T-helper 2 cell treated with Interferon-gamma antibody and Interleukin-4, amounts not matched to agents 100 ng/mL and 5 ng/mL, for 36 hours (primary cell): ENCODE measurements at regions not wholly inside any gene's neighbourhood (a gene's known extent, or its start where the extent isn't known, plus 50 kb on each side); places are given as distances from the start of the nearest gene placed in this dataset.
"Not testable (repeated sequence)": the region's sequence is repeated elsewhere in the genome, so short reads cannot be mapped to it uniquely, and the experiment has no call there.

Experiments used
- intact Hi-C: fragments of 100-400 bp; cut with micrococcal nuclease; formaldehyde crosslinking; loops from one replicate; pipeline ENCODE4 v1.15.1; 2023

DNA sequence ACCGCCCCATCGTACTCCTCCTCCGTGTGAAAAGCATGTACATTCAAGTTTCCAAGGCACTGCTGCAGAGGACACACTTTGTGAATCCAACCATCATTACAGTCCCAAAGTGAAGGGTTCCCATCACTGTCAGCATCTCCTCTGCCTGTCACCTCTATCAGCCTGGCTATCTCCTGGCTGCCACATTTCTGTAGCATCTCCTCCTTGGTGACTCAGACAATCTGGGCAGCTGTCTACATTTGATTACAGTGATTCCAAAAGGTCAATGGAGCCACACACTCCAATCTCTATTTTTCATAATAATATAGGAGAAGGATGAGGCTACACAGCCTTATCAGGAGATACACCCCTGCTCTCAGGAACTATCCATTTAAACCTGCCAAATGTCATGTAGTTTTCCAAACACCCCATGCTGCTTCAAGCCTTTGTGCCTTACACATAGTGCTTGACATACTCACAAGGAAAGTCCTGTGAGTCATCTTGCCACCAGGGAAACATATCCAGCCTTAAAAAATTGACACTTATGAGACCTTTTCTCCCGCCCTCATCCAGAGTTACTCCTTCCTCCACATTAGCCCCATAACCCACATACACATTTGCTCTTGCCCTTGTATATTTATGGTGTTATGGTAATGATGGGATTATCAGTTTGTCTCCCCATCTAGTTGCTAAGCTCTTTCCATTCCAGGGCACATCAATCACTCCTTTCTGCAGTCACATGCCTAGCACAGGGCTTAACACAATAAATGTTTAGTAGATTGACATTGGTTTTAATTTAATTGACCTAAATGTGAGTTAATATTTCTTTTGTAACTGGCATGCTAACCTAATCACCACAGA is 250.1 kb upstream of the CDH5 start:
- intact Hi-C loops: no loop called here

DNA sequence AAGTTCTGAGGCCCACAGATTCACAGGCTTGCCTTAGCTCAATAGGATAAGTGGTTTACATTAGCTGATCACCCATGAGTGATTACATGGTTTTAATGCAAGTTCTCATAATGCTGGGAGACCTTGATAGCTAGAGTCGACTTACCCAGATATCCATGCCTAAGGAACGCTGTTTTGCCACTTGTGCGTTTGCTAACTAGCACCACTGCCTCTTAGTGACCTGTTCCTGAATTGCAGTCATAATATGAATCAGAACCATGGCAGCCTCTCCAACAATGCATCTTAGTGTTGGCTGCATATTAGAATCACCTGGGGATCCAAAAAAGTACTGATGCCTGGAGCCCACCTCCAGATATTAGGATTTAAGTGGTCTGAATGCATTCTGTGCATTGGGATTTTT is 251.1 kb upstream of the CDH5 start:
- intact Hi-C loops: no loop called here

DNA sequence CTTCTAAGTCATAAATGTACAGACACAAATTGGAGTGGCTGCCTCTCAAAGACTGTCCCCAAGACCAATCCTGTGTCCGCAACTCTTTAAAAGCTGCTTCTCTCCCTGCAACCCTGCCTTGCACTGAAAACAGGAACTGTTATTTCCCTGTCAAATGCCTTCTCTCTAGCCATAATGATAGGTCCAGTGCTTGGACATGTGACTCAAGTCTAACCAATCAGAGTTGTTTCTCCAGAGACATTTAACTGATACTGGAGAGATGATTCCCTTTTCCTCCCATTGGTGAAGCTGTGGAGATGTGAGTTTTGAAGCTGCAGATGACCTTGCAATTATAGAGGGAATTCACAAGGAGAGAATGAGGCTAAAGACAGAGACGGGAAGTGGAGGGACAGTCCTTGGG is 253.3 kb upstream of the CDH5 start:
- intact Hi-C loops: no loop called here

DNA sequence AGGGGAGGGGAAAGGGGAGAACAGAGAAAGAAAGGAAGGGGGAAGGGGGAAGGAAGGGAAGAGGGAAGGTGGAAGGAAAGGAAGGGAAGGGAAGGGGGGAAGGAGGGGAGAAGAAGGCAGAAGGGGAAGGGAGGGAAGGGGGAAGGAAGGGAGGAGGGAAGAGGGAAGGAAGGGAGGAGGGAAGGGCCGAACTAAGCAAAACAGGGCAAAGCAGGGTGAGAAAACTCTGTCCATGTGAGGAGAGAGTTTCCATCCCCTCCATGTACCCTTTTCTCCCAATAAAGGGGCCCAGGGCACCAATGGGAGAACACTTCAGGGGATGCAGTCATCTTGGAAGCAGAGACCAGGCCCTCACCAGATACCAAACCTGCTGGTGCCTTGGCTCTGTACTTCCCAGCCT is 256.8 kb upstream of the CDH5 start:
- intact Hi-C loops: no loop called here

DNA sequence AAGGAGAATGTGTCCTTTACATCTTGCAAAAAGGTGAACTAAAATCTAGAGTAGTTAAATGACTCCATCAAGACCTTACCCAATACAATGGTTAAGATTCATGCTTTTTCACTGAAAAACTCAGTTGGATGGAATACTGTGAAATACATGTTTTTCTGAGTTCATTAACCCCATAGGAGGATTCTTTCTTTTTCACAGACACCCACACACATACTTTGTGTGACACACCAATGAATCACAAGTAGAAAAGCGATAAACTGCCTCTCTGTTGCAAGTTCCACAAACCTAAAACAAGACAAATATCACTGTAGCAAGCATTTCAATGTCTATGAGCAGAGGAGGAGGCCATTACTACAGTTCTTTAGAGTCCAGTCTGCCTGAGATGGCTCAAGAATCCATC is 258.8 kb upstream of the CDH5 start:
- intact Hi-C loops: no loop called here

DNA sequence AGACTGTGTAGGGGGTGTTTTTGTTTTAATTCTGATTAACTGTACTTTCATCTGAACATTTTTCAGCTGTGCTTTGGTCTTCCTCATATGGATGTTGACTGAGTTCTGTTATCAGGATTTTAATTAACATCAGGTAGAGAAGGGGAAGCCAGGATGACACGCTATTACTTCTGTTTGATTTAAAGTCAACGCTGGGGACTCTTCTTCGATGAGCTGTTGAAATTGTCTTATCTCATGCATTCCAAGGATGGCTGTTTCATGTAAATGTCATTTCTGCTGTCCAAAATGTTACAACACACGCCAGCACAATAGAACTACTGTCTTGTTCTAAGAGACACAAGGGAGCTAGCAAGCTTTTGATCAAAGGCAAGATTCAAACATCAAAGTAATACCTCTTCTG is 263.3 kb upstream of the CDH5 start:
- intact Hi-C loops: no loop called here

DNA sequence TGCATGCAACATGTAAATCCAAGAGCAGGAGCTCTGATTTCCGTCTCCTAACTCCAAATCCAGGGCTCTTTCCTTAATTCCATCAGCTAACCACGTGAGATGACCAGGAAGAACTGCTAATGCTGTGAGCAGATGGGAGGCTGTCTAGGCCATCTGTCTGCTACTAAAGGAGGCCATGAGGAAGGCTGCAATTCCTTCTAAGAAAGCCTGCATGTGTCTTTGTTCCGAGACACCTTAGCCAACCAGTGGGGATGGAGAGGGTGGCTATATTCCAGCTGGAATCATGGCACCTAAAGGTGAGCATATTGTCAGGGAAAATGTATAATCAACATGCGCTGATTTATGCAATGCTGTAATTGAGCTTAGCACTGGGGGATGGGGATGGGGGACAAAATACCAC is 267.2 kb upstream of the CDH5 start:
- intact Hi-C loops: no loop called here

DNA sequence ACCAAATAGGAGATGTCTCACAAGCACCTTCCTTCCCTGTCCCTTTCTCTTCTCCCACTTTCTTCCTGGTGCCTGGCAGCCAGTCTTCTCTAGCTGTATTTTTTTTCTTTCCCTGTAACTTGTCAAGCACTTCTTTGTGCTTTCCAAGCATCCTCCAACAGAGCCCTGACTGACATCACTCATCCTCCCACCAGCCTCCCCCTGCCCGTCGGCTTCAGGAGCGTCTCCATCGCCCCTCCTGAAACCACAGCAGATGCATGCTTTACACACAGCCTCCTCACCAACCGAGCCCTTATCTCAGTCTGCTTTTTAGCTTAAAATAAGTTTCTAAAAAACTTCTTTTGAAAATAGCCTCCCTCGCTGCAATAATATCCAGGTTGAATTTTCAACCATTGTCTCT is 268.7 kb upstream of the CDH5 start:
- intact Hi-C loops: no loop called here

DNA sequence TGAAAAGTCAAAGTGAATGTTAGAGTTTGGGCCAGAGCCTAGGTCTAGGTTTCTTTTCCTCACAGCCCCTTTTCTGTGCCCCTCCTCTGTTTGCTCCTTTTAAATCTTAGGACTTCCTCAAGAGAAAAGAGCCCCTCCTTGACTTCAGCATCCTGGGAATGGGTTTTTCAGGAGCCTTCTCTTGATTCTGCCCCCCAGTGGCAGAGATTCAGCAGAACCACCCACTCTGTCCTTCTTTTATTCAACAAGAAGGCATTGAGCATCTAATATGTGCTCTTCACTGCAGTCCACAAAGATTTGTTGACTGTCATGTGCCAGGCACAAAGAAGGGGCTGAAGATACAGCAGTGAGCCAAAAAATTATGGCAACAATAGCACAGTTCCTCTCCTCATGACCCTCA is 270.8 kb upstream of the CDH5 start:
- intact Hi-C loops: no loop called here

DNA sequence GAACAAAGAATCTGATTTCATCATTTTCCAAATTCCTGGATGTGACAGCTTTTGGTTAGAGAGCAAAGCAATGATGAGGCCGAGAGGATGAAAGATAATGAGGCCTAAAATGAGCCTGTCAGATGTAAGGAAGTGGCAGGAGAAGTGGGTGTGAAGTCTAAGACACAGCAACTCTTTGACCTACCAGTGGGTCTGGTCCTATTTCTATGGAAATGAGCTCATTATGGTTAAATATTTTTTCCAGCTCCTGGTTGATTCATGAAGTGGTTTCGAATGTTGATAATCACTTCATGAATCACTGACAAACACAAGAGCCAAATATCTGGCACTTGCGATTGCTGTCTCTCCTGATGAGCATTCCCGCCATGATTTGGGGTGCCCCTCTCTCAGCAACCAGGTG is 273.3 kb upstream of the CDH5 start:
- intact Hi-C loops: no loop called here

DNA sequence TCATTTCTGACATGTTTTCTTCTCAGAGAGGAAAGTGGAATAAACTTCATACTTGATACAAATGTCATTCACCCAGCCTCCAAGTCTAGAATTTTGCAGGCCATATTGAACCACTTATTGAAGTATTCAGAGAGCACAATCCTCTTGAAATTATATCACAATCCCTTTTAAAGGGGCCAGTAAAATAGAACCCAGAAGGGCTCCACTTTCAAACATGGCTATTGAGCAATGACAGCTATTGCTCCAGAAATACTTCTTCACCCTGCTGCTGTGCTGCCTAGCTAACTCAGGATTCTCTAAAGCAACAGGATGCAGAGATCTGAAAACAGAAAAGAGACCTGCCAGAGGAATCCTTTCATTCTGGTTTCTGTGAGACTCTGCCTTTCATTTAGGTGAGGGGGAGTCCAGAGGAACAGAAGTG is 275.0 kb upstream of the CDH5 start:
- intact Hi-C loops: no loop called here

DNA sequence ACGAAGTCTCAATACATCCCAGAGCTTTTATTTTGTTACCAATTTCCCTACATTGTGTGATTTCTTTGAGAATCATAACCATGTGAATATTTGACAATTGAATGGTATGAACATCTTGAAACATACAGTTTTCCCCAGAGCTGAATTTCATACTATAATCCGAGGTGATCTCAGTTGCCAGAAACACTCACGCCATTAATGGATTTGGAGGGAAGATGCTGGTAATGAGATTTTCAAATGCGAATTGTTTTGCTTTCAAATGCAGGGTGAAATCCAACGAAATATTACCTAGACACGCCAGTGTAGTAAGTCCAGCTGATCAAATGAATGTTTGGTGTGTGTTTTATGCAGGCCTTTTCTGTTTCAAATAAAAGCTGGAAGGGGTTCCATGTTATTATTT is 277.8 kb upstream of the CDH5 start:
- intact Hi-C loops: no loop called here

DNA sequence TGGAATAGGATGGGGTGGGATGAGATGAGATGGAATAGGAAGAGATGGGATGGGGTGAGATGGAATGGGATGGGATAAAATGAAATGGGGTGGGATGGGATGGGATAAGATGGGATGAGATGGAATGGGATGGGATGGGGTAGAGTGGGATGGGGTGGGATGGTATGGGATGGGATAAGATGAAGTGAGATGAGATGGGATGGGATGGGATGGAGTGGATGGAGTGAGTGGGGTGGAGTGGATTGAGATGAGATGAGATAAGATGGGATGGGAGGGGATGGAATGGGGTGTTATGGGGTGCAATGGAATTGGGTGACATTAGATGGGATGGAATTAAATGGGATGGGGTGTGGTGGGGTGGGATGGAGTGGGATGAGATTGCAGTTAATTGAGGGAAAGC is 279.2 kb upstream of the CDH5 start:
- intact Hi-C loops: no loop called here

DNA sequence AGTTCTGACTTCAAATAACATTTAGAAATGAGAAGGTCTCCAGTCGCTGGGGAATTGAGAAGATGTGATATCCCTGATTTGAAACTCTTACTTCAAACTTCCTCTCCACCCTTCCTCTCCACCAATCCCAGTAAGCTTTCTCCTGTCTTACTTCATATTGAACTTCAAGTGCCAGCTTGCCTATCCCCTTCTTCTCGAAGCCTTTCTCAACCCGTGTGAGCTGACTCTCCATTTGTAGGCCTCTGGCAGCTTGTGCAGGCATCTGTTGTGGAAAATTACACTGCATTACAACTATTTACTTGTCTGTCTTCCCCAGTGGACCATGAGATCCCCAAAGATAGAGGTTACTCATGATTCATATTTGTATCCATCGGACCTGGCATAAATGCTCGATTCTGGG is 280.8 kb upstream of the CDH5 start:
- intact Hi-C loops: no loop called here

DNA sequence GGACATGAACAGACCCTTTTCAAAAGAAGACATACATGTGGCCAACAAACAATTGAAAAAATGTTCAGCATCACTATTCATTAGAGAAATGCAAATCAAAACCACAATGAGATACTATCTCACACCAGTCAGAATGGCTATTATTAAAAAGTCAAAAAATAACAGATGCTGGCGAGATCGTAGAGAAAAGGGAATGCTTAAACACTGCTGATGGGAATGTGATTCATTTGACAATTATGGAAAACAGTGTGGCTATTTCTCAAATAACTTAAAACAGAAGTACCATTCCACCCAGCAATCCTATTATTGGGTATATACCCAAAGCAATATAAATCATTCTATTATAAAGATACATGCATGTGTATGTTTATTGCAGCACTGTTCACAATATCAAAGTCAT is 281.8 kb upstream of the CDH5 start:
- intact Hi-C loops: not testable (repeated sequence)

DNA sequence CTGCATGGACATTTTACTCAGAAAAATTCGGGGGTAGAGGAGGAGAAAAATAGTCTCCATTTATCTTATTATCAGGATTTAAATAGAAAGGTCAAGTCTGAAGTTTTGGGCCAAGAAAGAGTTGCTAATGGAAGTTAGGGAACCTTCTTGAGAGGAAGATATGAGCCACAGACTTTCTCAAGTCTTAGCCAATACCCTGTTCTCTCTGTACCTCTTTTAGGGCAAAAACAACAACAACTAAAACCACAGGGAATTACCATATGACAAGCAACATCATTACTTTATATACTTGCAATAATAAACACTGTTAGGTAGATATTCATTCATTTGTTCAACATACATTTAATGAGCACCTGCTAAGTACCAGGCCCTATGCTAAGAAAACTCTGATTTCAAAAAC is 282.2 kb upstream of the CDH5 start:
- intact Hi-C loops: no loop called here

DNA sequence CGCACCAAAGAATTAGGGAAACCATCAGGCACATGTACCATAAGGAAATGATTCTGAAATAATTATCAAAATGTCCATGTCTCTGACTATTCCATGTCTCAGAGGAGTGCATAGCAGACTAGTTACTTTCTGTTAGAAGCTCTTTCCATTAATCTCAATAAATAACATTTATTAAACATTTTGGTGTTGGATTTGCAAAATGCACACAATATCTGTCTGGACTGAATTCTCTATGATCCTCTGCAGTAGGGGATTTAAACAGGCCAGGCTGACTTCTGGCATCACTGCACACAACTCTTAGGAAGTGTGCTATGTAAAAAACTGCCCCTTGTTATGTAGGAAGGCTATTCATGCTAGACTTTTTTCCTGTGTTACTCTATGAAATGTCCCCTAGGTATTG is 283.3 kb upstream of the CDH5 start:
- intact Hi-C loops: no loop called here

DNA sequence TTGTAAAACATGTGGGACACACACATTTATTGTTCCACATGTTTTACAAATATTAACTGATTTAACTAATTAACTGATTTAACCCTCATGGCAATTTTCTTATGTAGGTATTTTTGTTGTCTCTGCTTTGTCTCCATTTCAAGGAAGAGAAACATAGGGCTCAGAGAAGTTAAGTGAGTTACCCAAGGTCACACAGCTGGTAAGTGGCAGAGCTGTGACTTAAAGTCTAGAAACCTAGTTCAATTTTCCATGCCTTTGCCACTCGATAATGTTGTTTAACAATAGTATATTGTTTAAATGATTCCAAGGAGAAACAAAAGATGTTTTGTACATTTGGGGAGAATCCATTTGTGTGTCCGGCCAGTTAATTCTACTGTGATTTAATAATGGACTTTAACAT is 284.1 kb upstream of the CDH5 start:
- intact Hi-C loops: no loop called here

DNA sequence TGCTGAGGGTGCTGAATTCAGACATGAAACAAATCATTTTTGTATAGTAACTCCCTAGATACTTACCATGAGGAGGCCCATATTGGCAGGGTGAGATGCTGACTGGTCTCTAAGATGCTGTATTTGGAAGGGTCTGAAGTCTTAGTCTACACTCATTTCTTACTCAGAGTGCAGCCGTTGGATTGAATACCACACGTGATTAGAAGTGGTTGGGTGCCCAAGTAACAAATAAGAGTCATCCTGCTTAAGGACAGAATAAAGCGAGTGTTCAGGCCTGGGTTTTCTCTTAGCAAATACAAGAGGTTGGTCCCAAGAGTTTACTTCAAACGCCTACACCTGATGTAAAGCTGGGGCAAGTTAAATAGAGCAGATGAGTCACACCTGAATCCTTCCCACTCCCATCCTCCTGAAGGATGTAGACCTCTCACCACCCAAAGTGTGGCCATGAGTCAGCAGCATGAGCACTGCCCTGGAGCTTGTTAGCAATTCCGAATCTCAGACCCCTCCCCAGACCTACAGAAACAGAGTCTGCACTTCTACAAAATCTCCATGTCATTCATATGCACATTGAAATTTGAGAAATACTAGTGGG is 284.6 kb upstream of the CDH5 start:
- intact Hi-C loops: no loop called here

DNA sequence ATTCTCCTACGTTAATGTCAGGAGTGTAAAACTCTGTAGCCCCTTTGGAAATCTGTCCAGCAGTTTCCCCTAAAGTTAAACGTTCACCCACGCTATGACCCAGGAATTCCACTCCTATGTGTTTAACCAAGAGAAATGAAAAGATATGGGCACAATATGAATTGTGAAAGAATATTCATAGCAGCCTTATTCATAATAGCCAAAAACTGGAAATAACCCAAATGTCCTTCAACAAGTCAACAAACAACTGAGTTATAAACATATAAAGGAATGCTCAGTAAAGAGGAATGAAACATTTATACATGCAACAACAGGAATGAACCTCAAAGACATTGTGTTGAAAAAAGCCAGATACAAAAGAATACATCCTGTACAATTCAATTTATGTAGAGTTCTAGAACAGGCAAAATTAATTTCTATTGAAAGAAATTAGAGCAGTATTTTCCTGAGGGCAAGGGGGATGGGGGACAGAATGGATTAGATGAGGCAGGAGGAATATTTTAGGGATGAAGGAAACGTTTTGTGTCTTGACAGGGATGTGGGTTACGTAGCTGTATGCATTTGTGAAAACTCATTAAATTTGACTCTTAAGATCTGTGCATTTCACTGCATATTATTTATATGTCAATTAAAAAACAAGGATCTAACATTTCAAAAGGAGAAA is 286.7 kb upstream of the CDH5 start:
- intact Hi-C loops: no loop called here

DNA sequence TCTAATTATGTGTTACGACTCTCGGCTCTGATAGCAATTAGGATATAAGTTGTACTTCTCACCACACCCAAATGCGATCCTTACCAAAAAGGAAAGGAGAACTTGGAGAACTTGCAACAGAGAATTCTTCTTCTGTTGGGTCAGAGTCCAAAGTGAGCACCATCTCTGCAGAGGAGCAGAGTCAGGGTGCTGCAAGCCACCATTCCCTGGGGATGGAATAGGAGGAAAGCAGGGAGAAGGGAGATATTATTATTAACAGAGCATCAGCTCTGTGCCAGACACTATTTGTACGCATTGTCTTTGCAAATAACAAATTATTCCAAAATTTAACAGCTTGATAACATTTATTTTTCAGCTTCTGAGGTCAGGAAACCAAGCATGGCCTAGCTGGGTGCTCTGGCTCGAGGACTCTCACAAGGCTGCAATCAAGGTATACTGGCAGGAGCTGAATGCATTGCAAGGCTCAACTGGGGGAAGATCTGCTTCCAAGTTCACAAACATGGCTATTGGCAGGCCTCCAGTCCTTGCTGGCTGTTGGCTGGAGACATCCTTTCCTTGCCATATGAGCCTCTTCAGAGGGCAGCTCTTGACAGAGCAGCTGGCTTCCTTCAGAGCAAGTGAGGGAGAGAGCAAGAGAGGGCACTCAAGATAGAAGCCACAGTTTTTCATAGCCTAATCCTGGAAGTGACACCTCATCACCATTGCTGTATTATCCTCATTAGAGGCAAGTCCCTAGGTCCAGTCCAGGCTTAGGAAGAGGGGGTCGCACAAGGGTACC is 296.2 kb upstream of the CDH5 start:
- intact Hi-C loops: no loop called here

DNA sequence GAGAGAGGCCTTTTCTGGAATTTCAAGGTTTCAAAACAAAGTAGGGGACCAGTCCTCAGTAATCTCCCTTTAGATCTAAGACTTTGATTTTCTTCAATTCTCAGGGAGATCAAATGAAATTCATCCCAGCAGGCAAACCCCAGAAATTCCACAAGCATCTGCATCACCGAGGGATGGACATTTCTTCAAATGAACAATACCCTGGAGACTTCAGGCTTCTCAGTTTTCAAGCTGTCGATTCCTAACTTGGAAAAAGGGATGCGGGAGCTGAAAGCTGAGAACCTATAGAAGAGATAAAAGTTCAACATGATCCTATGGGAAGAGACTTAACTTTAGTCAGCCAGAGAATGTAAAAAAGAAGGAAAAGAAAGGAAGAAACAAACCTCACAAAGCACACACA is 296.9 kb upstream of the CDH5 start:
- intact Hi-C loops: no loop called here
